VCaP (cell line): ENCODE measurements at regions not wholly inside any gene's neighbourhood (a gene's known extent, or its start where the extent isn't known, plus 50 kb on each side); places are given as distances from the start of the nearest gene placed in this dataset.

Experiments used
- H3K27ac ChIP-seq: fragments of 450-650 bp; 2 replicates; pipeline ENCODE4 v1.5.1; 2017
- CTCF ChIP-seq: fragments of 450-650 bp; conservative IDR thresholded peaks from 2 replicates; pipeline ENCODE4 v1.5.1; 2017; ENCODE audit warnings: mild to moderate bottlenecking, moderate library complexity

- TF ChIP-seq CTCF, result no peak
- H3K27ac ChIP-seq, result no peak overlapping the region
Measured at GRCh38 chr21:16563116-16563515, 833.3 kb downstream of the USP25 start.

- no peak for TF ChIP-seq CTCF
- no peak overlapping the region for H3K27ac ChIP-seq
Measured at GRCh38 chr21:16563795-16564194, 834.0 kb downstream of the USP25 start.

- no peak for TF ChIP-seq CTCF
- H3K27ac ChIP-seq, result no peak overlapping the region
Measured at GRCh38 chr21:16568244-16568643, 838.5 kb downstream of the USP25 start.

- H3K27ac ChIP-seq, result no peak overlapping the region
- no peak for TF ChIP-seq CTCF
Measured at GRCh38 chr21:16568661-16569060, 838.9 kb downstream of the USP25 start.

- H3K27ac ChIP-seq, result no peak overlapping the region
- TF ChIP-seq CTCF, result no peak
Measured at GRCh38 chr21:16569679-16570078, 839.9 kb downstream of the USP25 start.

- TF ChIP-seq CTCF, result no peak
- no peak overlapping the region for H3K27ac ChIP-seq
Measured at GRCh38 chr21:16570171-16570570, 840.4 kb downstream of the USP25 start.

GRCh38 chr21:16570856-16571255, 841.1 kb downstream of the USP25 start:
- no peak overlapping the region for H3K27ac ChIP-seq
- TF ChIP-seq CTCF, result no peak

GRCh38 chr21:16571594-16571993, 841.8 kb downstream of the USP25 start:
- no peak overlapping the region for H3K27ac ChIP-seq
- no peak for TF ChIP-seq CTCF
